ENCODE measurements at regions not wholly inside any gene's neighbourhood (a gene's known extent, or its start where the extent isn't known, plus 50 kb on each side); places are given as distances from the start of the nearest gene placed in this dataset.

DNA sequence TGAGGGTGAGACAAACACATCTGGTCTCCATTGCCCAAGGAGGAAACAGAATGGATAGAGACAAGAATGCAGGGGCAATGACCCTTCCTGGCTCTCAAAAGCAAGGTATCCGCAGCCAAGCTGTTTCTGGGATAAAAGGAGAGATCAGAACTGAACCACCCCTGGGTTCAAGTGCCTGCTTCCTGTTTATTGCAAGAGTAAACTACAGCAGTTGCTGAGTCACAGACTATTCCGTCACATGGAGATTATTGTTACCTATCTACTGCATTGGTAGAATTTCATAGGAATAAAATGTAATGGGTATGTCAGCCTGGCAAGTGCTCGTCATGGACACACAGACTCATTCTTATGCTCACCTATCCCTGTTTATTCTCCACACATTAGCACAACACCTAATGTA is 821.6 kb downstream of the GRID1 start:
- ATAC-seq (no peak), DNase-seq (no peak)
- intact Hi-C loops (cut with DNase I; ENCODE audit: low total_unique reads) = loop anchor here (10.0 kb wide), 1 partner anchor 830 kb away; no protein-coding TSS in a partner anchor
- H3K36me3 ChIP-seq = no peaks in the 10 kb centered on the region
- H3K4me3 ChIP-seq = no peak overlapping the region
- no peak for TF ChIP-seq CTCF (IDR thresholded peaks at IDR 0.05 in 4 of 5, conservative IDR thresholded peaks at IDR 0.05 in 1 of 5)
- no peak for TF ChIP-seq POLR2A (IDR thresholded peaks at IDR 0.05)
- H3K27me3 ChIP-seq = peaks cover 0 to 4% (median 0%) of the 10 kb centered on the region in 3 donors
- no peaks in the 10 kb centered on the region for H3K4me1 ChIP-seq
- in situ Hi-C loops (cut with MboI; ENCODE audit: low sequenced_read_pairs in 4 of 4) = no loop called here
- H3K9me3 ChIP-seq = no peaks in the 10 kb centered on the region
- H3K27ac ChIP-seq = no peak overlapping the region

- no peak for ATAC-seq
- in situ Hi-C loops (cut with MboI; ENCODE audit: low sequenced_read_pairs in 4 of 4) = no loop called here
These were observed 820.7 kb downstream of the GRID1 start for GRCh38 chr10:85545874-85546273.

GRCh38 chr10:85547460-85548023 is 819.1 kb downstream of the GRID1 start:
- DNase-seq (no peak), ATAC-seq (no peak)
- H3K27me3 ChIP-seq = peaks cover 0 to 4% (median 0%) of the 10 kb centered on the region in 3 donors
- intact Hi-C loops (cut with DNase I; ENCODE audit: low total_unique reads) (loop anchor here (10.0 kb wide), 1 partner anchor 827 kb away; no protein-coding TSS in a partner anchor), in situ Hi-C loops (cut with MboI; ENCODE audit: low sequenced_read_pairs in 4 of 4) (no loop called here)
- no peak overlapping the region for H3K27ac ChIP-seq
- no peaks in the 10 kb centered on the region for H3K36me3 ChIP-seq
- H3K4me1 ChIP-seq = no peaks in the 10 kb centered on the region
- no peak for TF ChIP-seq POLR2A (IDR thresholded peaks at IDR 0.05)
- TF ChIP-seq CTCF (IDR thresholded peaks at IDR 0.05 in 4 of 5, conservative IDR thresholded peaks at IDR 0.05 in 1 of 5) = no peak
- H3K9me3 ChIP-seq = no peaks in the 10 kb centered on the region
- no peak overlapping the region for H3K4me3 ChIP-seq

More at GRCh38 chr10:85545874-85546273, 820.7 kb downstream of the GRID1 start:
- intact Hi-C loops (cut with DNase I; ENCODE audit: low total_unique reads) = loop anchor here (10.0 kb wide), 1 partner anchor 829 kb away; no protein-coding TSS in a partner anchor
- Histone ChIP-seq H3K4me3 (no peak overlapping the region), H3K4me1 (no peaks in the 10 kb centered on the region), H3K9me3 (no peaks in the 10 kb centered on the region), H3K36me3 (no peaks in the 10 kb centered on the region), H3K27ac (no peak overlapping the region), H3K27me3 (peaks cover 0 to 4% (median 0%) of the 10 kb centered on the region in 3 donors)
- no peak for TF ChIP-seq POLR2A (IDR thresholded peaks at IDR 0.05)
- no peak for TF ChIP-seq CTCF (IDR thresholded peaks at IDR 0.05 in 4 of 5, conservative IDR thresholded peaks at IDR 0.05 in 1 of 5)
- DNase-seq = no peak

GRCh38 chr10:85548034-85548433 is 818.6 kb downstream of the GRID1 start:
- Histone ChIP-seq H3K27me3 (peaks cover 0 to 4% (median 0%) of the 10 kb centered on the region in 3 donors), H3K4me3 (no peak overlapping the region), H3K4me1 (no peaks in the 10 kb centered on the region), H3K36me3 (no peaks in the 10 kb centered on the region), H3K27ac (no peak overlapping the region), H3K9me3 (no peaks in the 10 kb centered on the region)
- DNase-seq (no peak), ATAC-seq (peak in 1 of 2 donors; percentile 39)
- intact Hi-C loops (cut with DNase I; ENCODE audit: low total_unique reads) (loop anchor here (10.0 kb wide), 1 partner anchor 827 kb away; no protein-coding TSS in a partner anchor), in situ Hi-C loops (cut with MboI; ENCODE audit: low sequenced_read_pairs in 4 of 4) (no loop called here)
- TF ChIP-seq POLR2A (IDR thresholded peaks at IDR 0.05) (no peak), CTCF (IDR thresholded peaks at IDR 0.05 in 4 of 5, conservative IDR thresholded peaks at IDR 0.05 in 1 of 5) (peak in 1 of 5 experiments; percentile 29)
